ENCODE measurements at regions not wholly inside any gene's neighbourhood (a gene's known extent, or its start where the extent isn't known, plus 50 kb on each side); places are given as distances from the start of the nearest gene placed in this dataset.

- TF ChIP-seq ZNF830 (tag by site-specific recombination; IDR thresholded peaks at IDR 0.05; ENCODE audit: low read depth) (no peak), ATF2 (tag by site-specific recombination; IDR thresholded peaks at IDR 0.05; ENCODE audit: low read depth) (no peak), ZNF510 (tag by site-specific recombination; IDR thresholded peaks at IDR 0.05; ENCODE audit: insufficient replicate concordance) (no peak), CTCF (tag by site-specific recombination; IDR thresholded peaks at IDR 0.05) (no peak), KLF8 (tag by site-specific recombination; IDR thresholded peaks at IDR 0.05) (no peak), RBAK (tag by site-specific recombination; IDR thresholded peaks at IDR 0.05) (no peak)
These were observed 926.7 kb downstream of the TYW1 start for GRCh38 chr7:67923286-67923685.

Measured in HEK293 (cell line).